Breast epithelium (tissue), 3 donors: ENCODE measurements at regions not wholly inside any gene's neighbourhood (a gene's known extent, or its start where the extent isn't known, plus 50 kb on each side); places are given as distances from the start of the nearest gene placed in this dataset.

ENCODE experiments used
- CTCF ChIP-seq, 3 donors: fragments of 450-650 bp; IDR thresholded peaks; one replicate each; pipeline ENCODE4 v1.5.1; 2016 to 2017; ENCODE audit warnings: antibody characterized with exemption in 3 of 3, mild to moderate bottlenecking in 3 of 3, moderate library complexity in 3 of 3
- POLR2A ChIP-seq: fragments of 450-650 bp; IDR thresholded peaks from one replicate; pipeline ENCODE4 v1.6.1; 2016; ENCODE audit warnings: antibody characterized with exemption, mild to moderate bottlenecking, moderate library complexity
- POLR2AphosphoS5 ChIP-seq, 3 donors: sonication (generic); formaldehyde crosslinking; IDR thresholded peaks; one replicate each; pipeline ENCODE4 v1.6.1; 2017; ENCODE audit warnings: antibody characterized with exemption in 3 of 3

- TF ChIP-seq CTCF (IDR thresholded peaks at IDR 0.05) (no peak), POLR2AphosphoS5 (IDR thresholded peaks at IDR 0.05) (no peak), POLR2A (no peak)
Observed at GRCh38 chr1:25168193-25169071, 63.9 kb downstream of the SYF2 start.
